Upper lobe of left lung (tissue), 6 donors: ENCODE measurements at regions not wholly inside any gene's neighbourhood (a gene's known extent, or its start where the extent isn't known, plus 50 kb on each side); places are given as distances from the start of the nearest gene placed in this dataset.

Experiments used
- ATAC-seq, 2 donors: fragments of 200-7000 bp; cut with Tn5 transposase; one replicate each; pipeline ENCODE4 v1.9.1; 2022; ENCODE audit warnings: mild to moderate bottlenecking in 2 of 2, moderate library complexity in 2 of 2; ENCODE audit not compliant: low FRiP score in 2 of 2
- DNase-seq, 2 donors: peaks; one replicate each; pipeline ENCODE4 v3.0.0-alpha.2; 2019 to 2020
- H3K27ac ChIP-seq, 4 donors: fragments of 200-600 bp; sonication (generic); one replicate each; pipeline ENCODE4 v1.5.1; 2016 to 2019
- H3K27me3 ChIP-seq, 4 donors: fragments of 200-600 bp; sonication (generic); one replicate each; pipeline ENCODE4 v1.5.1; 2017 to 2019
- H3K36me3 ChIP-seq, 4 donors: fragments of 200-600 bp; sonication (generic); one replicate each; pipeline ENCODE4 v1.5.1; 2016 to 2019
- H3K4me1 ChIP-seq, 4 donors: fragments of 200-600 bp; sonication (generic); one replicate each; pipeline ENCODE4 v1.5.1; 2018 to 2019
- H3K4me3 ChIP-seq, 4 donors: fragments of 200-600 bp; sonication (generic); one replicate each; pipeline ENCODE4 v1.5.1; 2017 to 2019; ENCODE audit warnings: mild to moderate bottlenecking in 2 of 4, moderate library complexity in 1 of 4
- H3K9me3 ChIP-seq, 4 donors: fragments of 200-600 bp; sonication (generic); one replicate each; pipeline ENCODE4 v1.5.1; 2018 to 2019
- CTCF ChIP-seq, 6 experiments: fragments of 450-650 bp in 4 of 6; fragments of 200-600 bp in 2 of 6; sonication (generic) in 2 of 6; IDR thresholded peaks; one replicate each; pipeline ENCODE4 v1.5.1; 2016 to 2019; ENCODE audit warnings: antibody characterized with exemption in 6 of 6
- EP300 ChIP-seq, 4 donors: sonication (generic); formaldehyde crosslinking; IDR thresholded peaks; one replicate each; pipeline ENCODE4 v1.5.1; 2017; ENCODE audit warnings: antibody characterized with exemption in 4 of 4, control low read depth in 2 of 4
- POLR2A ChIP-seq, 4 donors: fragments of 450-650 bp; IDR thresholded peaks; one replicate each; pipeline ENCODE4 v1.5.1; 2016 to 2017; ENCODE audit warnings: antibody characterized with exemption in 4 of 4, mild to moderate bottlenecking in 2 of 4
- POLR2AphosphoS5 ChIP-seq, 2 donors: sonication (generic); formaldehyde crosslinking; IDR thresholded peaks; one replicate each; pipeline ENCODE4 v1.5.1; 2017; ENCODE audit warnings: antibody characterized with exemption in 2 of 2
- WGBS, 2 donors: methylation state at CpG; one replicate each; pipeline ENCODE4 v1.1.5; 2017 to 2018; 5-methylcytosine and 5-hydroxymethylcytosine counted together
- donor health status: DM: no; HTN: no; CAD: no; lungs with moderate emphysema.
- donor health status: DM: no; HTN: yes; CAD: no; lungs with severe emphysema.

GRCh38 chr5:135189024-135189423 lies 155.0 kb upstream of the PITX1 start:
- DNase-seq = no peak
- H3K4me1 ChIP-seq = peaks cover 3 to 9% (median 8%) of the 10 kb centered on the region in 4 donors
- TF ChIP-seq POLR2AphosphoS5 (IDR thresholded peaks at IDR 0.05) (no peak), CTCF (IDR thresholded peaks at IDR 0.05) (no peak), POLR2A (IDR thresholded peaks at IDR 0.05) (no peak), EP300 (IDR thresholded peaks at IDR 0.05) (no peak)

GRCh38 chr5:135188233-135188914 lies 154.3 kb upstream of the PITX1 start:
- no peak for ATAC-seq
- Histone ChIP-seq H3K27ac (no peak overlapping the region), H3K4me1 (peaks cover 3 to 9% (median 8%) of the 10 kb centered on the region in 4 donors), H3K27me3 (peaks cover 0 to 14% (median 5%) of the 10 kb centered on the region in 4 donors), H3K9me3 (no peaks in the 10 kb centered on the region), H3K36me3 (no peaks in the 10 kb centered on the region), H3K4me3 (no peak overlapping the region)
- TF ChIP-seq EP300 (IDR thresholded peaks at IDR 0.05) = no peak
- TF ChIP-seq CTCF (IDR thresholded peaks at IDR 0.05) = no peak
- TF ChIP-seq POLR2AphosphoS5 (IDR thresholded peaks at IDR 0.05) = no peak
- TF ChIP-seq POLR2A (IDR thresholded peaks at IDR 0.05) = no peak
- DNase-seq = no peak
- 65 to 74% methylated on average over 4 of the region's 4 CpGs for WGBS, 2 donors

More at GRCh38 chr5:135189024-135189423, 155.0 kb upstream of the PITX1 start:
- Histone ChIP-seq H3K36me3 (no peaks in the 10 kb centered on the region), H3K27ac (no peak overlapping the region), H3K9me3 (no peaks in the 10 kb centered on the region), H3K27me3 (peaks cover 0 to 14% (median 5%) of the 10 kb centered on the region in 4 donors), H3K4me3 (no peak overlapping the region)
- 72 to 78% methylated on average over 13 of the region's 13 CpGs for WGBS, 2 donors
- ATAC-seq = no peak

GRCh38 chr5:135186662-135187522 lies 152.9 kb upstream of the PITX1 start:
- H3K9me3 ChIP-seq = no peaks in the 10 kb centered on the region
- peaks cover 0 to 10% (median 4%) of the 10 kb centered on the region in 4 donors for H3K27me3 ChIP-seq
- TF ChIP-seq POLR2A (IDR thresholded peaks at IDR 0.05) (no peak), EP300 (IDR thresholded peaks at IDR 0.05) (no peak), POLR2AphosphoS5 (IDR thresholded peaks at IDR 0.05) (no peak), CTCF (IDR thresholded peaks at IDR 0.05) (no peak)
- WGBS, 2 donors = 91 to 92% methylated on average over 8 of the region's 8 CpGs
- no peak for ATAC-seq
- peaks cover 3 to 9% (median 8%) of the 10 kb centered on the region in 4 donors for H3K4me1 ChIP-seq
- H3K36me3 ChIP-seq = no peaks in the 10 kb centered on the region
- DNase-seq = no peak
- H3K4me3 ChIP-seq = no peak overlapping the region
- H3K27ac ChIP-seq = no peak overlapping the region

- no peak for TF ChIP-seq POLR2AphosphoS5 (IDR thresholded peaks at IDR 0.05)
- no peak for TF ChIP-seq POLR2A (IDR thresholded peaks at IDR 0.05)
- TF ChIP-seq EP300 (IDR thresholded peaks at IDR 0.05) = no peak
- no peak for TF ChIP-seq CTCF (IDR thresholded peaks at IDR 0.05)
- H3K4me3 ChIP-seq = no peak overlapping the region
- no peaks in the 10 kb centered on the region for H3K4me1 ChIP-seq
- 67 to 100% methylated on average over 4 to 6 of the region's 6 CpGs for WGBS, 2 donors
- H3K27me3 ChIP-seq = peaks cover 0 to 3% (median 0%) of the 10 kb centered on the region in 4 donors
- ATAC-seq (no peak), DNase-seq (peak in 1 of 2 donors; percentile 15)
- H3K9me3 ChIP-seq = no peaks in the 10 kb centered on the region
- no peaks in the 10 kb centered on the region for H3K36me3 ChIP-seq
- no peak overlapping the region for H3K27ac ChIP-seq
Observed at GRCh38 chr5:135185481-135186065, 151.5 kb upstream of the PITX1 start.
